Suppressor macrophage (primary cell): ENCODE measurements at regions not wholly inside any gene's neighbourhood (a gene's known extent, or its start where the extent isn't known, plus 50 kb on each side); places are given as distances from the start of the nearest gene placed in this dataset.
"Not testable (repeated sequence)": the region's sequence is repeated elsewhere in the genome, so short reads cannot be mapped to it uniquely, and the experiment has no call there.

Source experiments
- DNase-seq, 4 experiments: peaks; one replicate each; pipeline ENCODE4 v3.0.0-alpha.2; 2020 to 2022

DNA sequence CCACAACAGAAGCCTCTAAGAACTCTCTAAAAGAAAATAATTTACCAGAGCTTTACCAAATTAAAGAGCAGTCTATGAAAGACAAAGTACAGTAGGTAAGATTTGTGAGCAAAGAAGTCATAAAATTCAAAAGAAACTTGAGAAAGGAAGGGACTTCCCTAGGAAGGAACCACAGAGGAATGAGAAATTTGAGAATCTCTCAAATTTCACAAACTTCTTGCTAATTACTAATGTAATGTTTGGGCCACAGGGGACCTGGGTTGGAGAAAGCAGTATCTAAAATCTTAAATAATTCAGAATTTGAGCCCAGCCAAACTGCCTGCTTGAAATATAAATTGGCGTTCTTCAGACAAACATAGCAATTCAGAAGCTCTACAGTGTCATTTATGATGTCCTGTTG lies 225.0 kb upstream of the PRR16 start:
- DNase-seq, result peak in 2 of 4 experiments; percentile 19 to 42

DNA sequence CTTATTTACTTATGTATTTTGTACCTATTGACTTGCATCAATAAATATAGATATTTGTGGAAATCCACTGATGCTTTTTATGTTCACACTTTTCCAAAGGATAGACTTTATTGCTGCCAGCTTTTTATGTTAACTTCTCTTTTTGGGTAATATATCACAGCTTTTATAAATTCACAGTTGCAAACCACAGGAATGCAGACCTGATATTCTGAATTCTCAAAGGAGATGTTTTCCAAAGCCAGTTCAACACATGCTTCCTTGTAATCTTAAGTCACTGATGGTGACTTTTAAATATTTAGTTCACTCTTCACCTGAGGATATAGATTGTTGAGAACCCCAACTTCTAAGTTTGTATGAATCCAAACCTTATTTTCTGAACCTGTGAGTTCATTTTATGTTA lies 223.4 kb upstream of the PRR16 start:
- no peak for DNase-seq

DNA sequence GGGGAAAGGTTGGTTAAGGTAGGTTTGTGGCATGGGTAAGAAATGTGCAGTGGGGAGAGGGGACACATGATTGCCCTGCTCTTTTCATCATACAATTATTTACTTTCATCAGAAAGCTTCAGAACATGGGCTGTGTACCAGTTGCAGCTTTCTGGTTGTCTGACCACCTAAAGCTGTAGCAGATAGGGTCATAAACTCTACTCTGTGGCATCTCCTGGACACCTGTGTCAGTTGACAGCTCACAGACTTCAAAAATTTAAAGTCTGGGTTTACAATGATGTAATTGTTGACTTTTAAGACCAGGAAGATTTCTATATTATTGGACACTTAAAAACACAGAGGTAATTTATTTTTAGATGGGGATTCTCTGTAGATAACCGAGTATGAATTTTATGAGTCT lies 222.7 kb upstream of the PRR16 start:
- no peak for DNase-seq

DNA sequence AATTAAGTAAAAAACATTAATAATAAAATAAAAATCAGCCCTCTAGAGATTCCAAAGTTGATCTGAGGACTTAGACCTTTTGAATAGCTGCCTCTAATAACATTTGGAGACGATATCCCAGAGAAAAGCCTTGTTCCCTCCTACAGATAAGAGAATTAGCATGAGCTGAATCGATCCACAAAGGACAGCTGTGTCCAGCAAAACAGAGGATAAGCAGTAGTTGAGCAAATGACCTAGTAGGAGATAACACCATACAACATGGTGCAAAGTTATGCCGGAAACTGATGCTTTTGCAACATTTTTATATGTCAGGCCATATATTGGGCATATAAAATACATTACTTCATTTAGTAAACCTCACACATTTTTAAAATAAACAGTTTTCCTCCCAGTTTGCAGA lies 212.2 kb upstream of the PRR16 start:
- no peak for DNase-seq

DNA sequence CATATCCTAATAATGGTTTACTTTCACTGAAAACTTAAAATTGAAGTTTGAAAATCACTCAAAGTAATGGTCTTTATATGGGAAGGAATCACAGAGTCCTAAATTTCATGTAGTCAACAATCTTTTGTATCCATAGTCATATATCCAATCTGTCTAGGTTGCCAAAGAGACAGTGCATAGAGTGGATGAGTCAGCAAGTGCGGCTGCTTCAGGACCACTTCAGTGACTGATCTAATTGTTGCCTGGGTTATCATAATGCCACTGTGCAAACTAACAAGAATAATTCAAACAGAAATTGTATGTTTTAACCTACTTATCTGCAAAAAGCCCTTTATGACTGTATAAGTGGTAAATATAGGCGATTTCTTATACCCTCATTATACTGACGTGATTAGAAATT lies 211.3 kb upstream of the PRR16 start:
- no peak for DNase-seq

DNA sequence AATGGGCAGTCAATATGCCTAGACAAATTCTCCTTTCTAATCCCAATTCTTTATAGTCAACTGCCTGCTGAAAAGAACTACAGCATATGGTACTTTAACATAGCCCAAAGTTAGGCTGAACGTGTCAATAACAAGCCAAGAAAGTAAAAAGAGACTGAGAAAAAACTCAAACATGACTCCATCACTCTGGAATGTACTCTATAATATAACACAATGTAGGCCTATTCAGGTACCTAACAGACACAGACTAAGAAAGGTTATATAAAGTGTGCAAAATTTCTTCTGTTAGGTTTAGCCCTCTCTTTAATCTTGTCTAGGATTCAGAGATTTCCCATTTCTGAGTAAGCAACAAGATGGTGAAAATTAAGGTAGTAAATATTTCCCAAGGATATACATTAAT lies 209.7 kb upstream of the PRR16 start:
- no peak for DNase-seq

DNA sequence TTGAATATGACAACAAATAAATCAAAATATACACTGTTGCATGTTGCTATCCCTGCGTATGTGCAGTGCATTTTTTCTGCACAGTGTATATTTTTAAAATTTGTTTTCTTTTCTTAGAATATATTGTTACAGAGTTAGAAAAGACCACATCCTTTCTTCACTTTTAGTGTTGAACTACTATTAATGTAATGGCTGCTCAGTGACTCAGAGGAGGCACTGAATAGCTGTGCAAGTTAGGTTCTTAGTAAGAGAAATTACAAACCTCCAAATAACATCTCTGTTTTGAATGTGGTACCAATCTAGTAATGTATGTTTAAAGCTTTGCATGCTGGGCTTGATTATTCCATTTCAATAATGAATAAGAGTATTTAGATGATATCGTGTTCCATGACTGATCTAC lies 208.9 kb upstream of the PRR16 start:
- DNase-seq, result no peak

DNA sequence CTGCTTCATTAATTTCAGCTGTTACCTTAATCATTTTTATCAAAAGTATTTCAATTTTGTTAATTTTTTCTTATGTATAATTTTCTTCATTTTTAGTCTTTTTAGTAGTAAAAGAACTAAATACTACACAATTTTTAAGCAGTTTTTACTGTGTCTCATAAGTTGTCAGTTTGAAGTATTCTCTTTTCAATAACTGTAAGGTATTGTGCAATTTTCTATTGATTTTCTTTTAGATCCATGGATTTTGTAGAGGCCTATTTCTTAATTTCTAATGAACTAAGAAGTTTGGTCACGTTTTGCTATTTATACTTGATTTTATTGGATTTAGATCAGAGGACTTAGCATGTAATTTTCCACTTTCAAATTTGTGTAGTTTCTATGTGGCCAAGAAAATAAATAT lies 207.7 kb upstream of the PRR16 start:
- DNase-seq, result no peak

DNA sequence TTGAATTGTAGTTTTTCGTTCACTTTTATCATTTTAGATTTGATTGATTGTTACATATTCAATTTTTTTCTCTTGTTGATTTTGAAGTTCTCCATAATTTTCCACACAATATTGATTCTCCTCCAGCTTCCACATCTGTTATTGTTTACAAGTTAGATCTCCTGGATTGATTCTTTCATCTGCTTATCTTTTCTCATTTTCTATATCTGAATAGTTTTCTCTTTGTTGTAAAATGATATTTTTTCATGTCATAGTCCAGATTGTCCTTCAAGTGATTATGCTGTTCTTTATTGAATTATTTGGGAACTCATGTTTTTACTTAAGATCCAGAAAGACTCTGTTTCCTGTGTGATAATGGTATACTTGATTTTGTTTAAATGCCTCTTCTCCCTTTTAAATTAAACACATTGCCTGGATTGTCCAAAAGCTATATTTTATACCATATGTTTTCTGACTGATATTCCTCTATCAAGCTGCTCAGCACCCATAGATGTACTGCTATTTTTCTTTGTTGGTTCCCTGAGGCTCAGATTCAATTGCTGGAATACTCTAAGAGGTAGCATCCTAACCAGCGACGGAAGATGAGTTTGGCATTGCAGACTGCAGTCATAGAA lies 206.6 kb upstream of the PRR16 start:
- no peak for DNase-seq

DNA sequence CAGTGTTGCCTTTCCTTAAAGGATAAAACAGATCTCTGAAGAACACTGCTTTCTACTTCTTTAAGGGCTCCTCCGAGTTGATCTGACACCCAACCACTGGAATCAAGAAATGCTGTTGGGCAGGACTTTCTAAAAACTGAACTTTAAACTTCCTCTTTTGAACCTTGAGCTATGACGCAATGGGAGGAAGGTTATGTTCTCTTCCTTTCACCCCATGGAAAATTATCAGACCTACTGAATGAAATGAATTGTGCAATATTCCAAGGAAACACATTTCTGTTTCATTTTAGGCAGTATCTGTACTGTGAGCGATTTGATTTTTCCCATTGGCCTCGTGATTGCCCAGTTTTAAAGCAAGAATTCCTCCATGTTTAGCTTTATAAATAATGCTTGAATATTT lies 206.0 kb upstream of the PRR16 start:
- DNase-seq, result peak; percentile 69 to 94 (median 85)

DNA sequence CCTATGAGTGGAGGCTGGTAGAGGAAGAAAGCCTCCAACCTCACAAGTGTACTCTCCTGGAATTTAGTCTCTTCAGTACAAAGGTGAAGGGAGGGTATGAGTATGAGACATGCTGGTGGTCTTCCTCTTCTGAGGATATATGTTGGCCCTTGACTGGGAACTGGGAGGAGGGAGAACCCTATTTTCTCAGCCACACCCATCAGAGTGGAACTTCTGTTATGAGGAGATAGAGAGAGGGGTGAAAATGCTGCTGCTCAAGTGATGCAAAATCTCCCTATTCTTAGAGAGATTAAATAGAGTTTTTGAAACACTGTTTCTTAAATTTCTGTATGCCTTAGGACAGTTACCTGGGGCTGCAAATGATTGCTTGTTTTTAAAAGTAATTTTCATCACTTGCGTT lies 203.4 kb upstream of the PRR16 start:
- no peak for DNase-seq

DNA sequence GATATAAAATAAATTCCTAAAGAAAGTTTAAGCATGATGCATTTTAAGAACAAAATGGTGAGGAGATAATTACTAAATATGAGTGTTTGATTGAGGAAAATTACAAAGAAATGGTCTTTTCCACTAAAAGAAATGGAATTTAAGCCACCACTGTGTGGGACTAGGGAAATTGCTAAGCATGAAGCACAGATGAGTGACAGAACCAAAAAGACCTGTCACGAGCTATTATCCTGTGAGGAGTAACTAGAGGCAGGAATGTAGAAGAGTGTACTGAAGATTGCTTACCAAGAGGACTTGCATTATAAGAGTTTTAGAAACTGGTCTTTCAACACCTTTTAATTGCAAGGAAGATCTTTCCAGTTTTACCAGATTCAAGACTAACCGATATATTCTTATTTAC lies 193.6 kb upstream of the PRR16 start:
- DNase-seq, result no peak

DNA sequence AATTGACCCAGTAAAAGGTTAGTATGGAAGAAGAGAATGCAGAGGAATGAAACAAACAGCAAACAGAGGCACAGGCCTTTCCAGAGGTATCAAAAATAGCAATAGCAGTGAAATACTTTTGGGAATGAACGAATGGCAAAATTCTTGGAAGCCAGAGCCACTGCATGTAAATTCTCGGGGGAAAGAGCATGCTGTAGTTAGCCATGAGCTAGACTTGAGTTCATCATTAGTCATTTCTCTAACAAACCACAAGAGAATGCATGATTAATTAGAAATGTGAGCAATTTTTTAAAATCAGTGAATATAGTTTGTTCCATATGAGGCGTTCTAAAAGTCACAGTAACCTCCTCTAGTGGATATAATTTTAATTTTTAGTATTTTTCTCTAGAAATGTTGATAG lies 170.3 kb upstream of the PRR16 start:
- no peak for DNase-seq

DNA sequence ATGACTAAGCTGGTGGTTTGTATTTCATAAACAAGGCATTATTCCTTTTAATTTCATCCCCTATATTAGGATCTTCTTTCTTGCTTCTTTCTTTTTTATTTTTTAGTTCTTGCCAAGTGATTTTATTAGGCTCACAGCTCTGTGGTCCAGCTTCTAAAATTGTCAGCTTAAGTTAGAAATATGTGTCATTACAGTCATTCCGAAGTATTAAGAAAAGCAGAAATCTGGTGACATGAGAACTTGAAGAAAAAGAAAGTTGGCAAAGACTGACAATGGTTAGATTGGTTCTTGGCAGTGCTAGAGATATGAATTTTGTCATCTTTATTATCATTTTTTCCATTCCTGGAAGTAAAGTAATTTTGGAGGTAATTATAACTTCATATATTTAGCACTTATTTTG lies 166.5 kb upstream of the PRR16 start:
- no peak for DNase-seq

DNA sequence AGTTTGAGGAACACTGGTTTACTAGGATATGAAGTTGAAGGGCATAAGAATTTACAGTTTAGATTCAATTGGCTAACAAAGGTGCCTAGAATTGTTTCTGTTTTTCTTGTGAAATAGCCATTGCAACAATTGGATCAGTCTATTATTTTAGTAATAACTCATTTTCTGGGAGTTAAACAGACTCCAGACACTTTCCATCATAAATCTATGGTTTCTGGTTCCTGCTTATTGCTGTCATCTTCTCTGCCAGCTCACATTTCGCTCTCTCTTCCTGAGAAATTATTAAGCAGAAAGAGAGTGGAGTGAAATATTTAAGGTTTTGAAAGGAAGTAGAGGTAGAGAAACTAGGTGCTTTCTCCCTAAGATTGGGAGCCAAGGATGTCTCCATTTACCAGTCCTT lies 165.1 kb upstream of the PRR16 start:
- DNase-seq, result no peak

DNA sequence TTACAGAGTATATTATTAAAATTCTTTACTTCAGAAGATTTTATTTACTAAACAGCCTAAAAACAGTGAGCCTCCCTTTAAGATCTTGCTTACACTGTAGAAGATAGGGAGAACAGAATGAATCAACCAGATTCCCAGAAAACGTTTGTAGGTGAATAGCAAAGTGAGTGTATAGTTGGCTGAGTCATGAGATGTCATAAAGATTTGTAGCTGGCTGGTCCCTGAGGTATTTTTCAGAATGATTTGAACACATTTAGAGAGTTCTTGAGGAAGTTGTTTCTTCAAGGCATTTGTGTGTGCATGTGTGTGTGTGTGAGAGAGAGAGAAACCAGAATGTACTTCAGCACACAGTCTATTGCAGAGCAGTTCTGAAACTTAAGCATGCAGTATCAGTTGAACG lies 159.4 kb upstream of the PRR16 start:
- no peak for DNase-seq

DNA sequence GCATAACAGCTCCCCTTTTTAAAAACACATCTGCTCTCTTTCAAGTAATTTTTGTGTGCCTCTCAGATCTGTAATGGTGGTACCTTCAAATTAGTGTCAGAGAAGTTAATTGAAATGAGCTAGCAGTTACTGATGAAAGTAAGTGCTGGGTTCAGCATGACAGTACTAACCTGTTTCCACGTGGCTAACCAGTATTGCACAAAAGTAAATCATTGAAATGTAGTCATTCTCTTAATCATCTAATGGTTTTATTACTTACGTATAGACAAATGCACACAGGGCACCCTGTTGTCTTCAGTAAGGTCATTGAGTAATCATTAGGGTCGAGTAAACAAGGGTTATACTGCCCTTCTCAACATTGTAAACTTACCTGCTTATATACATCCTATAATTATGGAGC lies 157.8 kb upstream of the PRR16 start:
- no peak for DNase-seq

DNA sequence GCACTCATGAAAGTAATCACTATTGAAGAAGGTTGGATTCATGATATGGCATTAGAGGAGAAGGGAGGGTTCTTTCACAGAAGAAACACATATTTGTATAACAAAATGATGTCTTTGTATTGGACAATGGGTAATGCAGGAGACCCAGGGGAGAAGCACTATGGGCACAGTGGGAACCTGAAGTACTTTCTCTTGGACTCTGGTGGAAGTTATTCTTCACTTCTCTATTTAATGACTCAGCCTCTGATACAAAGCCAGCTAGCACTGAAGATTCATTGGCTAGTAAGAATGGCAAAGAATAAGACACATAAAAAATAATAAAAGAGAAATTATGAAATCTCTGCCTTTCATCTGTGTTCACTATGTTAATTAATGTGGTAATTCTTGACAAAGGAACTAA lies 149.9 kb upstream of the PRR16 start:
- DNase-seq, result peak in 2 of 4 experiments; percentile 10 to 20

DNA sequence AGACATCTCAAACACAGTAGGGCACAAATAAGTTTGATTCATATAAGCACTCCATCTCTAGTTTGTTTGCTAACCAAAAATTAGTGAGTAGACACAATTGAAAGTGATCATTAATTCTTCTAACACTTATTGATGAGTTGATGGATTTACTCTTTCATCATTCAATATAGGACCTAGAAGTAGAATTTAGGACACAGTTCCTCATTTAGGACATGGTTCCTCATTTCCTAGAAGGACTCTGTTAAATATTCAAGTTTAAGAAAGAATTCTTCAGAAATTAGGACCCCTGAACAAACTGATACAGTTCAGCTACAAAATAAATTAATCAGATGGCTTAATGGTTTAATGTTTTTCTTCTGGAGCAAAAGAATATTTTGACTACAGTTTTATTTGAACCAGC lies 143.5 kb upstream of the PRR16 start:
- peak in 2 of 4 experiments; percentile 45 to 58 for DNase-seq

DNA sequence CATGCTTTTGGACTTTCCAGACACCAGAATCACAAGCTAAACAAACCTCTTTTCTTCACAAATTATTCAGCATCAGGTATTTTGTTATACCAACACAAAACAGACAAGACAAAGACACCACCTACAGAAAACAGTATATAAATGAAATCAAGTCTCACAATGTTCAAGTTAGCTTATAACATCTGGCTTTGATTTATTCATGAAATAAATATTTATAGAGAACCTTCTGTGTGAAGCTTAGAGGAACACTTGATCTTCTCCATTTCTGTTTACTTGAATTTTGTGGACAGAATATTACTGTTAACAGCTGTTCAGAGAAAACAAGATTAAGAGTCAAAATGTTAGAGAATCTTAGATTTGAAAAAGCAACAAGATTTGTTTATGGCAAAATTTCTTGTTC lies 137.4 kb upstream of the PRR16 start:
- DNase-seq, result no peak

DNA sequence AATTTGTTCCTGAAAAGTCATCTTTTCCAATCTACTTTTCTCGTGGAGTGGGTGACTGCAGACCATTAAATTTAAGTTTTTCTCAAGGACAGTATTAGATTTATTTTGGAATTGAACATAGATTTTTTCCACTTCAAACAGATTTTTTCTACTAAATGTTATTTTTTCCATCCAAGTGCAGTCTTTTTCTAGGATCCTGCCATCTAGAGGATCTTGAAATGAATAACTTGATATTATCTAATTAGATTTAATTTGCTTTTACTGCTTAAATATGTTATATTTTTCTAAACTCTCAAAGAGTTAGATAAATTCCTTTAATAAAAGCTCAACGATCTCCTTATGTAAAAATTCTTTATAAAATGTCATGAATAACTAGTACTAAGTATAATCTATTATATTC lies 136.9 kb upstream of the PRR16 start:
- no peak for DNase-seq

DNA sequence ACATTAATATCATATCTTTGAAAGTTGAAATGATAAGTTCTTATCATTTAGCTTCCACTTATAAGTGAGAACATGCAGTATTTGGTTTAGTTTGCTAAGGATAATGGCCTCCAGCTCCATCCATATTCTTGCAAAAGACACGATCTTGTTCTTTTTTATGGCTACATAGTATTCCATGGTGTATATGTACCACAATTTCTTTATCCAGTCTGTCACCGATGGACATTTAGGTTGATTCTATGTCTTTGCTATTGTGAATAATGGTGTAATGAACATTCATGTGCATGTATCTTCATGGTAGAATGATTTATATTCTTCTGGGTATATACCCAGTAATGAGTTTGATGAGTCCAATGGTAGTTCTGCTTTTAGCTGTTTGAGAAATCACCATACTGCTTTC lies 135.0 kb upstream of the PRR16 start:
- DNase-seq, result no peak

DNA sequence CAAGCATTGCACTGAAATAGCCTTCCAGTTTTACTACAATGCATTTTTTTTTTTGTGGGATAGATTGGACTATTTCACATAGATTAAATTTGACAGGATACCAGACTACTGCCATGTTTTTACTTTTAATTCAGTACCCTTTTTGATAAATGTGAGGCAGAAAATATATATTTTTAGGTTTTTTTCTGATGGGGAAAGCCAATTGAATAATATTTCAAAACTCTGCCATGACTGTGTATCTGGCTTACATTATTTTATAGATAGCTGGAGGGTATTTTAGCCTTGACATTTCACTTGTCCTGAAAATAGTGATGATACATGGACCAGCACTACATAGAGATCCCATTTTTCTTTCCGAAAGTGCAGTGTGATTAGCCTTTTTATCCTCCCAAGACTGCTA lies 133.5 kb upstream of the PRR16 start:
- DNase-seq, result no peak

DNA sequence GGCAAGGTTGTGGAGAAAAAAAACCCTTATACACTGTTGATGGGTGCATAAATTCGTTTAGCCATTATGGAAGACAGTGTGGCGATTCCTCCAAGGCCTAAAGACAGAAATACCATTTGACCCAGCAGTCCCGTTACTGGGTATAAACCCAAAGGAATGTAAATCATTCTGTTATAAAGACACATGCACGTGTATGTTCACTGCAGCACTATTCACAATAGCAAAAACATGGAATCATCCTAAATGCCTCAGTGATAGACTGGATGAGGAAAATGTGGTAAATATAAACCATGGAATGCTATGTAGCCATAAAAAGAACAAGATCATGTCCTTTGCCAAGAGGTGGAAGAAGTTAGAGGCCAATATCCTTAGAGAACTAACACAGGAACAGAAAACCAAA lies 119.9 kb upstream of the PRR16 start:
- DNase-seq, result no peak

DNA sequence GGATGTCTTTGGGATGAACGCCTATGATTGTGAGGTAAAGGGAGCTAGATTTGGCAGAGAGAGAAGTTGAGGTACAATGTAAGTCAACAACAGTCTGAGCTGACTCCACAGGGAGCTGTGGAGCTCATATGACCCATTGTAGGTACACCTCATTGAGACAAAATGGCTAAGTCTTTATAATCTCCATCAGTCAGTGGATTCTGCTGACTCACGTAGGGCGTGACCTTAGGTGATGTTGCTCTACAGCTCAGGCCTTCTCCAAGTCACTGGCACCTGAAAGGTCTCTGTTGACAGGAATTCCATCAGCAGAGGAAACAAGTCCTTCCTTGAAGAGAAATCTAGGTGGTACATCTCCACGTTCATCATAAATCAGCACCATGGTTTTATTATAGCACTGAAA lies 118.2 kb upstream of the PRR16 start:
- DNase-seq, result no peak

DNA sequence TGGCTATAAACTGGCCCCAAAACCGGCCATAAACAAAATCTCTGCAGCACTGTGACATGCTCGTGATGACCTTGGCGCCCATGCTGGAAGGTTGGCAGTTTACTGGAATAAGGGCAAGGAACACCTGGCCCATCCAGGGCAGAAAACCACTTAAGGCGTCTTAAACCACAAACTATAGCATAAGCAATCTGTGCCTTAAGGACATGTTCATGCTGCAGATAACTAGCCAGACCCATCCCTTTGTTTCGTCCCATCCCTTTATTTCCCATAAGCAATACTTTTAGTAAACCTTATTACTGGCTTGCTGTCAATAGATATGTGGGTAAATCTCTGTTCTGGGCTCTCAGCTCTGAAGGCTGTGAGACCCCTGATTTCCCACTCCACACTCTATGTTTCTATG lies 113.0 kb upstream of the PRR16 start:
- not testable (repeated sequence) for DNase-seq
